GM20000 (cell line): ENCODE measurements at regions not wholly inside any gene's neighbourhood (a gene's known extent, or its start where the extent isn't known, plus 50 kb on each side); places are given as distances from the start of the nearest gene placed in this dataset.

Experiments used
- DNase-seq: peaks from one replicate; pipeline ENCODE4 v3.0.0; 2012; ENCODE audit warnings: low spot score
- CTCF ChIP-seq: IDR thresholded peaks from 2 replicates; pipeline ENCODE4 v1.5.1; 2012; ENCODE audit warnings: mild to moderate bottlenecking, control low read depth; ENCODE audit errors: extremely low read depth, missing control alignments

- no peak for DNase-seq
- no peak for TF ChIP-seq CTCF
Observed at GRCh38 chr13:76439546-76439945, 446.7 kb downstream of the KCTD12 start.

DNA sequence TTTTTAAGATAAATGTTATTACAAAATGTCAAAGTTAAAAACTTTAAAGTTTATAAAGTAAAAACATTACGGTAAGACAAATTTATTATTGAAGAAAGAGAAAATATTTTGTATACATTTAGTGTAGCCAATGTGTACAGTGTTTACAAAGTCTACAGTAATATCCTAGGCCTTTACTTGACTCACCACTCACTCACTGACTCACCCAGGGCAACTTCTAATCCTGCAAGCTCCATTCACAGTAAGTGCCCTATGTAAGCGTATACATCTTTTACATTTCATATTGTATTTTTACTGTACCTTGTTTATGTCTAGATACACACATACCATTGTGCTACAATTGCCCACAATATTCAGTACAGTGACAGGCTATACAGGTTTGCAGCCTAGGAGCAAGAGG is 448.2 kb downstream of the KCTD12 start:
- TF ChIP-seq CTCF: no peak
- DNase-seq: no peak

DNA sequence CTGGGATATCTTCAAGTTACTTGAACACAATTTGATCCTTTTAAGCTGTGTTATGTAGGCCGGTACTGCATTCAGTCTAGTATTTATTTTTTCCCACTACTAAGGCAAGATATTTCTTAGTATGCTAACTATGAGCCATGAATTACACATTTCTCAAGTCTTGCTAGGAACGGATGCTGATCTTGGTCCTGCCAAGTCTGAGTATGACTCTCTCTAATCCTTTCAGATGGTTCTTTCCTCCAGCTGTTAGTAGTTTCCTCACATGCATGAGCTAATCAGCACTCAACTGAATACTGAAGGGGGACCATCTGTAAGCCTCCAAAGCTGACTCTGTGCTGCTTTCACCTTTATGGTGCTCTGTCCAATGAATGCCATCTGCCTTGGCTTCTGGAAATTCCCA is 460.3 kb downstream of the KCTD12 start:
- no peak for TF ChIP-seq CTCF
- DNase-seq: no peak

- DNase-seq: no peak
- no peak for TF ChIP-seq CTCF
Observed at GRCh38 chr13:76421011-76421410, 465.2 kb downstream of the KCTD12 start.

- no peak for TF ChIP-seq CTCF
- DNase-seq: no peak
Observed at GRCh38 chr13:76418404-76418803, 467.8 kb downstream of the KCTD12 start.

- no peak for DNase-seq
- no peak for TF ChIP-seq CTCF
Observed at GRCh38 chr13:76414320-76414719, 471.9 kb downstream of the KCTD12 start.

- TF ChIP-seq CTCF: no peak
- no peak for DNase-seq
Observed at GRCh38 chr13:76406243-76406642, 480.0 kb downstream of the KCTD12 start.
